ENCODE measurements at regions not wholly inside any gene's neighbourhood (a gene's known extent, or its start where the extent isn't known, plus 50 kb on each side); places are given as distances from the start of the nearest gene placed in this dataset.

DNA sequence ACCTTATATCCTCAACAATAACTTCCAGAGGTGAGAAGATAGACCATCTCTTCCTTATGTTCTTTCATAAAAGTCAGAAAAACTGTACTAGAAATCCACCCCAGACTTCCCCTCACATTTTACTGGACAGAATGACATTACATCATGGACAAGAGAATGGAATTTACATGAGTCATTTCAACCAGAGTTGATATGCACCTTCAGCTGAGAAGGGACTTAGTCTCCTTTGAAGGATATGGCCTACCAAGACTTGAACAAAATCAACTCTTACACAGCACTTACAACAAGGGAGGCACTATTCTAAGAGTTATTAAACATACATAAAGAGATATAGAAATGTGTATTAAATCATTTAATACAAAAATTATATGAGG lies 380.0 kb upstream of the DPH6 start:
- TF ChIP-seq, protein P1, sequence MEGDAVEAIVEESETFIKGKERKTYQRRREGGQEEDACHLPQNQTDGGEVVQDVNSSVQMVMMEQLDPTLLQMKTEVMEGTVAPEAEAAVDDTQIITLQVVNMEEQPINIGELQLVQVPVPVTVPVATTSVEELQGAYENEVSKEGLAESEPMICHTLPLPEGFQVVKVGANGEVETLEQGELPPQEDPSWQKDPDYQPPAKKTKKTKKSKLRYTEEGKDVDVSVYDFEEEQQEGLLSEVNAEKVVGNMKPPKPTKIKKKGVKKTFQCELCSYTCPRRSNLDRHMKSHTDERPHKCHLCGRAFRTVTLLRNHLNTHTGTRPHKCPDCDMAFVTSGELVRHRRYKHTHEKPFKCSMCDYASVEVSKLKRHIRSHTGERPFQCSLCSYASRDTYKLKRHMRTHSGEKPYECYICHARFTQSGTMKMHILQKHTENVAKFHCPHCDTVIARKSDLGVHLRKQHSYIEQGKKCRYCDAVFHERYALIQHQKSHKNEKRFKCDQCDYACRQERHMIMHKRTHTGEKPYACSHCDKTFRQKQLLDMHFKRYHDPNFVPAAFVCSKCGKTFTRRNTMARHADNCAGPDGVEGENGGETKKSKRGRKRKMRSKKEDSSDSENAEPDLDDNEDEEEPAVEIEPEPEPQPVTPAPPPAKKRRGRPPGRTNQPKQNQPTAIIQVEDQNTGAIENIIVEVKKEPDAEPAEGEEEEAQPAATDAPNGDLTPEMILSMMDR (IDR thresholded peaks at IDR 0.05; ENCODE audit: poor library complexity, severe bottlenecking): no peak
- TF ChIP-seq EZH2 (IDR thresholded peaks at IDR 0.05; ENCODE audit: borderline replicate concordance, insufficient read depth, low read length, poor library complexity, severe bottlenecking) (no peak), EP300 (conservative IDR thresholded peaks at IDR 0.05; ENCODE audit: poor library complexity, severe bottlenecking) (no peak), POLR2AphosphoS5 (IDR thresholded peaks at IDR 0.05) (no peak), MXI1 (conservative IDR thresholded peaks at IDR 0.05; ENCODE audit: poor library complexity, severe bottlenecking) (no peak)
- TF ChIP-seq, protein P2, sequence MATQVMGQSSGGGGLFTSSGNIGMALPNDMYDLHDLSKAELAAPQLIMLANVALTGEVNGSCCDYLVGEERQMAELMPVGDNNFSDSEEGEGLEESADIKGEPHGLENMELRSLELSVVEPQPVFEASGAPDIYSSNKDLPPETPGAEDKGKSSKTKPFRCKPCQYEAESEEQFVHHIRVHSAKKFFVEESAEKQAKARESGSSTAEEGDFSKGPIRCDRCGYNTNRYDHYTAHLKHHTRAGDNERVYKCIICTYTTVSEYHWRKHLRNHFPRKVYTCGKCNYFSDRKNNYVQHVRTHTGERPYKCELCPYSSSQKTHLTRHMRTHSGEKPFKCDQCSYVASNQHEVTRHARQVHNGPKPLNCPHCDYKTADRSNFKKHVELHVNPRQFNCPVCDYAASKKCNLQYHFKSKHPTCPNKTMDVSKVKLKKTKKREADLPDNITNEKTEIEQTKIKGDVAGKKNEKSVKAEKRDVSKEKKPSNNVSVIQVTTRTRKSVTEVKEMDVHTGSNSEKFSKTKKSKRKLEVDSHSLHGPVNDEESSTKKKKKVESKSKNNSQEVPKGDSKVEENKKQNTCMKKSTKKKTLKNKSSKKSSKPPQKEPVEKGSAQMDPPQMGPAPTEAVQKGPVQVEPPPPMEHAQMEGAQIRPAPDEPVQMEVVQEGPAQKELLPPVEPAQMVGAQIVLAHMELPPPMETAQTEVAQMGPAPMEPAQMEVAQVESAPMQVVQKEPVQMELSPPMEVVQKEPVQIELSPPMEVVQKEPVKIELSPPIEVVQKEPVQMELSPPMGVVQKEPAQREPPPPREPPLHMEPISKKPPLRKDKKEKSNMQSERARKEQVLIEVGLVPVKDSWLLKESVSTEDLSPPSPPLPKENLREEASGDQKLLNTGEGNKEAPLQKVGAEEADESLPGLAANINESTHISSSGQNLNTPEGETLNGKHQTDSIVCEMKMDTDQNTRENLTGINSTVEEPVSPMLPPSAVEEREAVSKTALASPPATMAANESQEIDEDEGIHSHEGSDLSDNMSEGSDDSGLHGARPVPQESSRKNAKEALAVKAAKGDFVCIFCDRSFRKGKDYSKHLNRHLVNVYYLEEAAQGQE (IDR thresholded peaks at IDR 0.05; ENCODE audit: borderline replicate concordance): no peak

Measured in neural cell (in vitro differentiated cells).